ENCODE measurements at regions not wholly inside any gene's neighbourhood (a gene's known extent, or its start where the extent isn't known, plus 50 kb on each side); places are given as distances from the start of the nearest gene placed in this dataset.

DNA sequence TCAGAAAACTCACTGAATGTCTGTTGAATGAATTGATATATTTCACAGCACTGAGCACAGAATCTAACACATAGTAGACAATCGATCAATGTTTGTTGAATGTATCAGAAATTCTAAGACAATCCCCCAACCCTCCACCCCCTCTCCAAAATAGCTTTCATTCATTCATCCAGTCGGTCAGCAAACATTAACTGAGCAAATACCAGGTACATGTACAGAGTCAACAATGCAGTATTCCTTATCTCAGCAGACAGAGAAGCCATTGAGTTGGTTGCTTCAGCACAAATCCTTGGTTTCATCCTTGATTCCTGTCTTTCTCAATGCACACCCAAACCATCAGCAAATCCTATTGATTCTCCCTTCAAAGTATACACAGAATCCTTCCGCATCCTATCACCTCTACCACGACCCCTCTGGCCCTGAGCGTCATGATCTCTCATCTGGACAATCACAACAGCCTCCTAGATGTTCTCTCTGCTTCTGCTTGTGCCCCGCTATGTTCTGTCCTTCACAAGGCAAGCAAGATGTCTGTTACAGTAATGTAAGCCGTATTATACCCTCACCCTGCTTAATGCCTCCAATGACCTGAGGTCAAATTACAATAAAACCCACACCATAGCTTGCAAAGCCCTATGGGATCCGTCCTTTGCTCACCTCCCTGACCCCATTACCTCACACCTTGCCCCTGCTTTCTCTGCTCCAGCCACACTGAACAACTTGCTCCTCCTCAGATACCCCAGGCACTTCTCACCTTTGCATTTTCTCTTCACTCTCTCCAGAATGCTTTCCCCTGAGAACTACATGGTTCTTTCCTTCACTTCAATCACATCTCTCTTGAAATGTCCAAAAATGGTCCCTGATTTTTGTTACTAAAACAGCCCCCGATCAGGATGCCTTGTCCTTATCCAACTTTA lies 738.1 kb upstream of the TBX3 start:
- TF ChIP-seq POLR2A (IDR thresholded peaks at IDR 0.05; ENCODE audit: low read length) (no peak), CTCF (IDR thresholded peaks at IDR 0.05) (no peak), KDM1A (IDR thresholded peaks at IDR 0.05; ENCODE audit: low read depth) (no peak), HOXA7 (CRISPR knock-in tag; IDR thresholded peaks at IDR 0.05) (no peak)

All from A549 (cell line).